HG03520 (cell line): ENCODE measurements at regions not wholly inside any gene's neighbourhood (a gene's known extent, or its start where the extent isn't known, plus 50 kb on each side); places are given as distances from the start of the nearest gene placed in this dataset.
"Not testable (repeated sequence)": the region's sequence is repeated elsewhere in the genome, so short reads cannot be mapped to it uniquely, and the experiment has no call there.

Source experiments
- ATAC-seq: cut with Tn5 transposase; IDR thresholded peaks from one replicate; pipeline ENCODE4 v1.9.1; 2021; ENCODE audit warnings: mild to moderate bottlenecking, moderate library complexity; ENCODE audit not compliant: unreplicated experiment

GRCh38 chr13:44853641-44854040 lies 135.6 kb downstream of the NUFIP1 start:
- ATAC-seq = no peak

- no peak for ATAC-seq
These were observed 140.2 kb downstream of the NUFIP1 start for GRCh38 chr13:44848920-44849676.

- not testable (repeated sequence) for ATAC-seq
These were observed 143.8 kb downstream of the NUFIP1 start for GRCh38 chr13:44845281-44846058.

- ATAC-seq = no peak
These were observed 144.5 kb downstream of the NUFIP1 start for GRCh38 chr13:44844786-44845185.

GRCh38 chr13:44843403-44843802 lies 145.9 kb downstream of the NUFIP1 start:
- no peak for ATAC-seq

- no peak for ATAC-seq
These were observed 147.1 kb downstream of the NUFIP1 start for GRCh38 chr13:44842158-44842557.

- no peak for ATAC-seq
These were observed 149.1 kb downstream of the NUFIP1 start for GRCh38 chr13:44840131-44840530.

- no peak for ATAC-seq
These were observed 152.0 kb downstream of the NUFIP1 start for GRCh38 chr13:44837250-44837649.

- no peak for ATAC-seq
These were observed 154.9 kb downstream of the NUFIP1 start for GRCh38 chr13:44834404-44834803.

- no peak for ATAC-seq
These were observed 155.6 kb downstream of the NUFIP1 start for GRCh38 chr13:44833626-44834025.

GRCh38 chr13:44833139-44833538 lies 156.1 kb downstream of the NUFIP1 start:
- ATAC-seq = no peak

- no peak for ATAC-seq
These were observed 162.5 kb downstream of the NUFIP1 start for GRCh38 chr13:44826591-44827350.

GRCh38 chr13:44825953-44826352 lies 163.3 kb downstream of the NUFIP1 start:
- ATAC-seq = no peak

GRCh38 chr13:44823555-44823954 lies 165.7 kb downstream of the NUFIP1 start:
- ATAC-seq = not testable (repeated sequence)

- ATAC-seq = no peak
These were observed 167.0 kb downstream of the NUFIP1 start for GRCh38 chr13:44822291-44822690.

- ATAC-seq = no peak
These were observed 169.5 kb downstream of the NUFIP1 start for GRCh38 chr13:44819772-44820171.

GRCh38 chr13:44819245-44819644 lies 170.0 kb downstream of the NUFIP1 start:
- no peak for ATAC-seq

GRCh38 chr13:44818428-44818827 lies 170.8 kb downstream of the NUFIP1 start:
- ATAC-seq = no peak

- ATAC-seq = no peak
These were observed 171.3 kb downstream of the NUFIP1 start for GRCh38 chr13:44818016-44818415.

- ATAC-seq = no peak
These were observed 172.1 kb downstream of the NUFIP1 start for GRCh38 chr13:44817131-44817671.

- ATAC-seq = no peak
These were observed 172.6 kb downstream of the NUFIP1 start for GRCh38 chr13:44816701-44817100.
